ENCODE measurements at regions not wholly inside any gene's neighbourhood (a gene's known extent, or its start where the extent isn't known, plus 50 kb on each side); places are given as distances from the start of the nearest gene placed in this dataset.

DNA sequence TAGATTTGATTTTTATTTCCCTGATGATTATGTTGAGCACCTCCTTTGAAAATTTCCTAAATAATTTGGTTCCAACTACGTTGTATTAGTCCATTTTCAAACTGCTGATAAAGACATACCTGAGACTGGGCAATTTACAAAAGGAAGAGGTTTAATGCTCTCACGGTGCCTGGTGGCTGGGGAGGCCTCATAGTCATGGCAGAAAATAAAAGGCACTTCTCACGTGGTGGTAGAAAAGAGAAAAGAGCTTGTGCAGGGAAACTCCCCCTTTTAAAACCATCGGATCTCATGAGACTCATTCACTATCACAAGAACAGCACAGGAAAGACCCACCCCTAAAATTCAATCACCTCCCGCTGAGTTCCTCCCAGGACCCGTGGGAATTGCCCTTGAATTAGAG is 372.3 kb downstream of the RPL10L start:
- no peak for DNase-seq

GRCh38 chr14:46259536-46259935 is 392.0 kb downstream of the RPL10L start:
- no peak for DNase-seq

DNA sequence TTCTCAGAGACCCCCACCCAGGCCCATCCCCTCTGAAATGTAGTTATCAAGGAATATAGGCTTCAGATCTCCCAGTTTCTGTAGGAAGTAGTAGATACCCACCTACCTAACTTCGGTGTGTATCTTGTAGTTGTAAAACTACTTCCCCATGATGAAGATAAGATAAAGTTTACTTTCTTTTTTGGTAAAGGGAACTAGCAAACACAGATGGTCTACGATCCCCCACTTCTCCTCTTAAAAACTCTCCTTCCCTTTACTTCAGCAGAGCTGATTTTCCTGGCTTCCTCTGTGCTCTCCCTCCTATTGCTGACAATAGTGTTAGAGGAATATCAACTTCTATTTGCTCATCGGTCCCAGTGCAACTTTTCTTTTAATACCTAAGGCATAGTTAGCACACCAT is 395.2 kb downstream of the RPL10L start:
- no peak for DNase-seq

- peak in 2 of 3 experiments; percentile 7 to 53 for DNase-seq
Observed at GRCh38 chr14:46250113-46250703, 401.4 kb downstream of the RPL10L start.

- no peak for DNase-seq
Observed at GRCh38 chr14:46248001-46248630, 403.5 kb downstream of the RPL10L start.

DNA sequence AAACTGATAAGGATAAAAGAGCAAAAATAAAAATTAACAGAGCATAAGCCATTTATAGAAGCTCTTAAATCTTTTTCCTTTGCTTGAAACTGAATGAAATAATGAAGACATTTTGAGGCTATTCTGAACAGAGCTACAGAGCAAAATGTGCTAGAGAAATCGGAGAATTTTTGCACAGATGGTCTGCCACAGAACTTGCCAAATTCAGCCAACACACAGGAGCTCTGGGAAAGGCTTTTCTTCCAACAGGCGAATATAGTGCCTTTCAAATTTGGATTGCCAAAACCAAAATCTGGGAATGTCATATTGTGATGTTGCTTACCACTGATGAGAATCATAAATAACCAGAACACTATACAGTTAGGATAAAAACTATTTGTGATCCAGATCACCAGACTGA is 406.3 kb downstream of the RPL10L start:
- DNase-seq, result no peak

- no peak for DNase-seq
Observed at GRCh38 chr14:46233786-46234185, 417.8 kb downstream of the RPL10L start.

- peak in 2 of 3 experiments; percentile 15 to 60 for DNase-seq
Observed at GRCh38 chr14:46230540-46230939, 421.0 kb downstream of the RPL10L start.

GRCh38 chr14:46215801-46216200 is 435.8 kb downstream of the RPL10L start:
- no peak for DNase-seq

DNA sequence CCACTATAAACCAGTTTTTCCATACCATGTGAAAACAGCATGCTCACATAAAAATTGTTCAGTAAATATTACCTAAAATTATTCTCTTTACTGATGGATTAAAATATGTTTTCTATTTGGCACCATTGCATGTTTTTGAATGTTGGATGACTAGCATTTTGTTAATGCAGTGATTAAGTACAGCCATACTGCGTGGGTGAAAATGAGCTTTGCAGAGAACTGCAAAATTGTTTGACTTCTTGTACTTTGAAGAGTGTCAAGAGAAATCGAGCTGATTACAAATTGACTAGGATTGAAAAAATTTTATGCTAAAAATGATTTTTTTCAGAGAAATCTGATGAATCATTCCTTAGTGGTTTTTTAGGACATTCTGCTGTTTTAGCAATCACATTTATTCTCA is 452.9 kb downstream of the RPL10L start:
- no peak for DNase-seq

- no peak for DNase-seq
Observed at GRCh38 chr14:46197856-46198255, 453.7 kb downstream of the RPL10L start.
